Chondrocyte (in vitro differentiated cells): ENCODE measurements at regions not wholly inside any gene's neighbourhood (a gene's known extent, or its start where the extent isn't known, plus 50 kb on each side); places are given as distances from the start of the nearest gene placed in this dataset.

Experiments used
- DNase-seq: peaks from one replicate; pipeline ENCODE4 v3.0.0; 2021; ENCODE audit warnings: mixed read lengths, low spot score
- H3K27ac Mint-ChIP-seq: one replicate; pipeline ENCODE4 v1.8.0; 2021; ENCODE audit warnings: mild to moderate bottlenecking, moderate library complexity, mixed read lengths; ENCODE audit not compliant: unreplicated experiment
- H3K27me3 Mint-ChIP-seq: 2 replicates; pipeline ENCODE4 v1.8.0; 2021; ENCODE audit warnings: low read depth, mixed read lengths
- H3K36me3 Mint-ChIP-seq: 2 replicates; pipeline ENCODE4 v1.8.0; 2021; ENCODE audit warnings: low read depth, mixed read lengths
- H3K4me1 Mint-ChIP-seq: 2 replicates; pipeline ENCODE4 v1.8.0; 2021; ENCODE audit warnings: low read depth, mild to moderate bottlenecking, mixed read lengths
- H3K4me3 Mint-ChIP-seq: one replicate; pipeline ENCODE4 v1.8.0; 2021; ENCODE audit warnings: mild to moderate bottlenecking, moderate library complexity, mixed read lengths; ENCODE audit not compliant: unreplicated experiment
- H3K9me3 Mint-ChIP-seq: 2 replicates; pipeline ENCODE4 v1.8.0; 2021; ENCODE audit warnings: low read depth, mixed read lengths
- CTCF ChIP-seq: fragments of 200-600 bp; sonication (generic); IDR thresholded peaks from 2 replicates; pipeline ENCODE4 v1.5.0; 2021; ENCODE audit warnings: antibody characterized with exemption, mild to moderate bottlenecking, moderate library complexity

GRCh38 chr9:71363286-71363961 is 242.0 kb upstream of the TRPM3 start:
- DNase-seq, result no peak
- peaks cover 3% of the 10 kb centered on the region for H3K27me3 Mint-ChIP-seq
- H3K4me3 Mint-ChIP-seq, result no peak overlapping the region
- no peak overlapping the region for H3K27ac Mint-ChIP-seq
- H3K36me3 Mint-ChIP-seq, result no peaks in the 10 kb centered on the region
- no peak for TF ChIP-seq CTCF
- no peaks in the 10 kb centered on the region for H3K4me1 Mint-ChIP-seq
- no peaks in the 10 kb centered on the region for H3K9me3 Mint-ChIP-seq

GRCh38 chr9:71361357-71361756 is 239.9 kb upstream of the TRPM3 start:
- no peaks in the 10 kb centered on the region for H3K36me3 Mint-ChIP-seq
- H3K4me1 Mint-ChIP-seq, result no peaks in the 10 kb centered on the region
- TF ChIP-seq CTCF, result no peak
- H3K27ac Mint-ChIP-seq, result no peak overlapping the region
- peaks cover 3% of the 10 kb centered on the region for H3K27me3 Mint-ChIP-seq
- no peak overlapping the region for H3K4me3 Mint-ChIP-seq
- DNase-seq, result no peak
- H3K9me3 Mint-ChIP-seq, result no peaks in the 10 kb centered on the region

- DNase-seq, result no peak
- no peak for TF ChIP-seq CTCF
- H3K36me3 Mint-ChIP-seq, result no peaks in the 10 kb centered on the region
- peaks cover 3% of the 10 kb centered on the region for H3K27me3 Mint-ChIP-seq
- H3K4me1 Mint-ChIP-seq, result no peaks in the 10 kb centered on the region
- no peaks in the 10 kb centered on the region for H3K9me3 Mint-ChIP-seq
- H3K27ac Mint-ChIP-seq, result no peak overlapping the region
- no peak overlapping the region for H3K4me3 Mint-ChIP-seq
Measured at GRCh38 chr9:71357346-71357745, 235.9 kb upstream of the TRPM3 start.

- Mint-ChIP-seq H3K27me3 (peaks cover 3% of the 10 kb centered on the region), H3K4me3 (no peak overlapping the region), H3K36me3 (no peaks in the 10 kb centered on the region)
Measured at GRCh38 chr9:71355884-71356283, 234.5 kb upstream of the TRPM3 start.

GRCh38 chr9:71353720-71354119 is 232.3 kb upstream of the TRPM3 start:
- Mint-ChIP-seq H3K9me3 (no peaks in the 10 kb centered on the region), H3K4me3 (no peak overlapping the region), H3K4me1 (no peaks in the 10 kb centered on the region), H3K36me3 (no peaks in the 10 kb centered on the region), H3K27ac (no peak overlapping the region), H3K27me3 (no peaks in the 10 kb centered on the region)
- no peak for DNase-seq
- no peak for TF ChIP-seq CTCF

More at GRCh38 chr9:71355884-71356283, 234.5 kb upstream of the TRPM3 start:
- Mint-ChIP-seq H3K4me1 (no peaks in the 10 kb centered on the region), H3K27ac (no peak overlapping the region), H3K9me3 (no peaks in the 10 kb centered on the region)
- no peak for TF ChIP-seq CTCF
- DNase-seq, result no peak
